ENCODE measurements at regions not wholly inside any gene's neighbourhood (a gene's known extent, or its start where the extent isn't known, plus 50 kb on each side); places are given as distances from the start of the nearest gene placed in this dataset.

GRCh38 chr3:182122779-182123178, 411.1 kb downstream of the SOX2 start:
- in situ Hi-C loops (cut with HindIII; ENCODE audit: low pct_unique_long_range_greater_than_20kb, low sequenced_read_pairs) (no loop called here), intact Hi-C loops (cut with micrococcal nuclease; ENCODE audit: unreplicated experiment) (no loop called here)
- ChIA-PET CTCF (no interaction called here), POLR2A (no interaction called here)
- H3K4me1 ChIP-seq (ENCODE audit: control insufficient read depth, insufficient read depth, low read length), result no peaks in the 10 kb centered on the region
- no TSS peak for BruUV-seq (replicated peaks)
- H3K27ac ChIP-seq (ENCODE audit: low read length), result no peak overlapping the region
- TF ChIP-seq POLR2AphosphoS5 (IDR thresholded peaks at IDR 0.05; ENCODE audit: low read depth, low read length) (no peak), CTCF (IDR thresholded peaks at IDR 0.05) (no peak)
- H3K4me3 ChIP-seq (ENCODE audit: low read depth in 2 of 2, low read length in 2 of 2), result no peak overlapping the region
- ATAC-seq (no peak), DNase-seq (ENCODE audit: low read depth, low spot score) (no peak)
- H3K36me3 ChIP-seq (ENCODE audit: control insufficient read depth, insufficient read depth, low read length), result no peaks in the 10 kb centered on the region
- no peaks in the 10 kb centered on the region for H3K9me3 ChIP-seq (ENCODE audit: control insufficient read depth, insufficient read depth, low read depth, low read length)
- no peaks in the 10 kb centered on the region for H3K27me3 ChIP-seq (ENCODE audit: control insufficient read depth, insufficient read depth, low read length)

DNA sequence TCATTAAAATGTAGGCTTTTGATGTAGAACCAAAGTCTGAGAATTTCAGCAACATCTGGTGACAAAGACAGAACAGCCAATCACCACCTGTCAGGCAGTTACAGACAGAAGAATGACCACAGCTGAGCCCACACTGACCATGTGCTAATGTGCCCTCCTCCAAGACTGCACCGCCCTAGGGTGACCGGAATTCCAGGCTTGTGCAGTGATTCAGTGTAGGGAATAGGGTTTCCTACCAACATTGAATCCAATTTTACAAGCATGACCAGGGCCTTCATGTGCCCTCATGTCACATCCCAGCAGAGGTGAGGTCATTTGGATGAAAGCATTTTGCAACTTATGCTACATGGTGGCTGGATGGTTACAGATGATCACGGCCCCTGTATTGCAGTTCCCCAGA, 412.5 kb downstream of the SOX2 start:
- in situ Hi-C loops (cut with HindIII; ENCODE audit: low pct_unique_long_range_greater_than_20kb, low sequenced_read_pairs) (no loop called here), intact Hi-C loops (cut with micrococcal nuclease; ENCODE audit: unreplicated experiment) (no loop called here)
- TF ChIP-seq TCF7L2 (IDR thresholded peaks at IDR 0.05; ENCODE audit: low read depth, low read length) (no peak), CTCF (IDR thresholded peaks at IDR 0.05) (no peak), SIN3A (IDR thresholded peaks at IDR 0.05; ENCODE audit: borderline replicate concordance, insufficient read depth, low read depth, low read length) (no peak), POLR2AphosphoS5 (IDR thresholded peaks at IDR 0.05; ENCODE audit: low read depth, low read length) (no peak), REST (IDR thresholded peaks at IDR 0.05; ENCODE audit: insufficient read depth in 1 of 2, low read depth in 2 of 2, low read length in 1 of 2) (no peak)
- ATAC-seq, result no peak
- no peak overlapping the region for H3K27ac ChIP-seq (ENCODE audit: low read length)
- H3K4me3 ChIP-seq (ENCODE audit: low read depth in 2 of 2, low read length in 2 of 2), result no peak overlapping the region
- CTCF ChIA-PET, result no interaction called here
- no peaks in the 10 kb centered on the region for H3K27me3 ChIP-seq (ENCODE audit: control insufficient read depth, insufficient read depth, low read length)
- BruUV-seq (replicated peaks), result no TSS peak
- no peaks in the 10 kb centered on the region for H3K36me3 ChIP-seq (ENCODE audit: control insufficient read depth, insufficient read depth, low read length)
- H3K9me3 ChIP-seq (ENCODE audit: control insufficient read depth, insufficient read depth, low read depth, low read length), result no peaks in the 10 kb centered on the region
- DNase-seq (ENCODE audit: low read depth, low spot score), result no peak
- no peaks in the 10 kb centered on the region for H3K4me1 ChIP-seq (ENCODE audit: control insufficient read depth, insufficient read depth, low read length)
- POLR2A ChIA-PET, result no interaction called here

DNA sequence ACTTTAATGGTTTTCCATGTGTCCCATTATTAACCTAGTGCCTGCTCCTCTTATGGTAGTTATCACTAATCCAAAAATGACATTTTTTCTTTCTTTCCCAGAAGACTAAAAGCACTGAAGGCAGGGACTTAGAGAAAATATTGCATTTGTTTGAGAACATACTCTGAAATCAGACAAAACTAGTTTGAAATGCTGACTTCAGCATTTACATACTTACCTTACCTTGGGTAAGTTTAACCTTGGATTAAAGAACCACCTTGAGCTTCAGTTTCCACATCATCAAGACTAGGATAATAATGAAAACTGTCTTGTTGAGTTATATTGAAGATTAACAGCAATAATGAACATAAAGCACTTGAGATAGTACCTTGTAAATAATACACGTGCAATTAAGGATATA, 413.0 kb downstream of the SOX2 start:
- Histone ChIP-seq H3K36me3 (ENCODE audit: control insufficient read depth, insufficient read depth, low read length) (no peaks in the 10 kb centered on the region), H3K9me3 (ENCODE audit: control insufficient read depth, insufficient read depth, low read depth, low read length) (no peaks in the 10 kb centered on the region), H3K27me3 (ENCODE audit: control insufficient read depth, insufficient read depth, low read length) (no peaks in the 10 kb centered on the region), H3K4me1 (ENCODE audit: control insufficient read depth, insufficient read depth, low read length) (no peaks in the 10 kb centered on the region), H3K4me3 (ENCODE audit: low read depth in 2 of 2, low read length in 2 of 2) (no peak overlapping the region), H3K27ac (ENCODE audit: low read length) (no peak overlapping the region)
- intact Hi-C loops (cut with micrococcal nuclease; ENCODE audit: unreplicated experiment) (no loop called here), in situ Hi-C loops (cut with HindIII; ENCODE audit: low pct_unique_long_range_greater_than_20kb, low sequenced_read_pairs) (no loop called here)
- DNase-seq (ENCODE audit: low read depth, low spot score) (no peak), ATAC-seq (no peak)
- ChIA-PET CTCF (no interaction called here), POLR2A (no interaction called here)
- TF ChIP-seq CTCF (IDR thresholded peaks at IDR 0.05) (no peak), TCF7L2 (IDR thresholded peaks at IDR 0.05; ENCODE audit: low read depth, low read length) (no peak), POLR2AphosphoS5 (IDR thresholded peaks at IDR 0.05; ENCODE audit: low read depth, low read length) (no peak)
- no TSS peak for BruUV-seq (replicated peaks)

Data from Panc1 (cell line).